ENCODE measurements at regions not wholly inside any gene's neighbourhood (a gene's known extent, or its start where the extent isn't known, plus 50 kb on each side); places are given as distances from the start of the nearest gene placed in this dataset.

- Histone ChIP-seq H3K36me3 (ENCODE audit: control insufficient read depth, insufficient read depth, low read length) (no peaks in the 10 kb centered on the region), H3K4me3 (replicated peaks; ENCODE audit: low read depth, low read length) (no peak overlapping the region), H3K27me3 (replicated peaks; ENCODE audit: control insufficient read depth, insufficient read depth, low read length) (no peaks in the 10 kb centered on the region; the same call in 1 of the 2 replicates)
- no peak for TF ChIP-seq CTCF (IDR thresholded peaks at IDR 0.05; ENCODE audit: insufficient read depth, low read length, poor library complexity, severe bottlenecking)
- DNase-seq (ENCODE audit: extremely low read depth, insufficient read length), result no peak
Measured at GRCh38 chr10:94216201-94216600, 146.5 kb downstream of the NOC3L start.

GRCh38 chr10:94217411-94217810, 145.3 kb downstream of the NOC3L start:
- no peak for DNase-seq (ENCODE audit: extremely low read depth, insufficient read length)
- no peak for TF ChIP-seq CTCF (IDR thresholded peaks at IDR 0.05; ENCODE audit: insufficient read depth, low read length, poor library complexity, severe bottlenecking)
- Histone ChIP-seq H3K36me3 (ENCODE audit: control insufficient read depth, insufficient read depth, low read length) (no peaks in the 10 kb centered on the region), H3K4me3 (replicated peaks; ENCODE audit: low read depth, low read length) (no peak overlapping the region), H3K27me3 (replicated peaks; ENCODE audit: control insufficient read depth, insufficient read depth, low read length) (no peaks in the 10 kb centered on the region; the same call in 1 of the 2 replicates)

GRCh38 chr10:94218493-94219183, 144.1 kb downstream of the NOC3L start:
- H3K4me3 ChIP-seq (replicated peaks; ENCODE audit: low read depth, low read length), result no peak overlapping the region
- no peaks in the 10 kb centered on the region; the same call in 1 of the 2 replicates for H3K27me3 ChIP-seq (replicated peaks; ENCODE audit: control insufficient read depth, insufficient read depth, low read length)
- no peak for DNase-seq (ENCODE audit: extremely low read depth, insufficient read length)
- no peak for TF ChIP-seq CTCF (IDR thresholded peaks at IDR 0.05; ENCODE audit: insufficient read depth, low read length, poor library complexity, severe bottlenecking)
- no peaks in the 10 kb centered on the region for H3K36me3 ChIP-seq (ENCODE audit: control insufficient read depth, insufficient read depth, low read length)

- Histone ChIP-seq H3K27me3 (replicated peaks; ENCODE audit: control insufficient read depth, insufficient read depth, low read length) (no peaks in the 10 kb centered on the region; the same call in 1 of the 2 replicates), H3K4me3 (replicated peaks; ENCODE audit: low read depth, low read length) (no peak overlapping the region), H3K36me3 (ENCODE audit: control insufficient read depth, insufficient read depth, low read length) (no peaks in the 10 kb centered on the region)
- DNase-seq (ENCODE audit: extremely low read depth, insufficient read length), result no peak
- no peak for TF ChIP-seq CTCF (IDR thresholded peaks at IDR 0.05; ENCODE audit: insufficient read depth, low read length, poor library complexity, severe bottlenecking)
Measured at GRCh38 chr10:94219829-94220228, 142.9 kb downstream of the NOC3L start.

- no peak for DNase-seq (ENCODE audit: extremely low read depth, insufficient read length)
- no peak for TF ChIP-seq CTCF (IDR thresholded peaks at IDR 0.05; ENCODE audit: insufficient read depth, low read length, poor library complexity, severe bottlenecking)
- no peaks in the 10 kb centered on the region; the same call in 1 of the 2 replicates for H3K27me3 ChIP-seq (replicated peaks; ENCODE audit: control insufficient read depth, insufficient read depth, low read length)
- no peaks in the 10 kb centered on the region for H3K36me3 ChIP-seq (ENCODE audit: control insufficient read depth, insufficient read depth, low read length)
- H3K4me3 ChIP-seq (replicated peaks; ENCODE audit: low read depth, low read length), result no peak overlapping the region
Measured at GRCh38 chr10:94220717-94221116, 142.0 kb downstream of the NOC3L start.
